Activated CD4-positive, alpha-beta T cell treated with anti-CD3 and anti-CD28 coated beads for 4 hours (primary cell): ENCODE measurements at regions not wholly inside any gene's neighbourhood (a gene's known extent, or its start where the extent isn't known, plus 50 kb on each side); places are given as distances from the start of the nearest gene placed in this dataset.
A peak's percentile ranks its signal among the peaks of the same experiment; 100 is the strongest.
"Not testable (repeated sequence)": the region's sequence is repeated elsewhere in the genome, so short reads cannot be mapped to it uniquely, and the experiment has no call there.

Source experiments
- DNase-seq, 2 donors: peaks; one replicate each; pipeline ENCODE4 v3.0.0-alpha.2; 2020

DNA sequence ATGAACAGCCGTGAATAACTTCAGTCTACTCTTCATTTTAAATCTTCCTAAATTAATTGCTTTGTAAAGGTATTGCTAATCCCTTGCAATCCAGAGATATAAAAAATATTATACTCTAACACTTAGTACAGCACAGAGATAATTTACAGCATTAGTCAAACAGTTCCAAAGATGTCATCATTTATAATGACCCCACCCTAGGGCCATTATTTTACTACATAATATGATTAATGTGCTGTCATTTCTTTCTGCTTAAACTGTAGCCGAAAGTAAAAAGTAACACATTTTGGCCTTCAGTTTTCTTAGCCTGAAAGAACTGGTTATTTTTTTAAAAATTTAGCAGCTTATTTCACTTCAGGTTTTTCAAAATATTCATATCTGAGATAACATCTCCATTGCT, 256.3 kb upstream of the RFC3 start:
- no peak for DNase-seq

DNA sequence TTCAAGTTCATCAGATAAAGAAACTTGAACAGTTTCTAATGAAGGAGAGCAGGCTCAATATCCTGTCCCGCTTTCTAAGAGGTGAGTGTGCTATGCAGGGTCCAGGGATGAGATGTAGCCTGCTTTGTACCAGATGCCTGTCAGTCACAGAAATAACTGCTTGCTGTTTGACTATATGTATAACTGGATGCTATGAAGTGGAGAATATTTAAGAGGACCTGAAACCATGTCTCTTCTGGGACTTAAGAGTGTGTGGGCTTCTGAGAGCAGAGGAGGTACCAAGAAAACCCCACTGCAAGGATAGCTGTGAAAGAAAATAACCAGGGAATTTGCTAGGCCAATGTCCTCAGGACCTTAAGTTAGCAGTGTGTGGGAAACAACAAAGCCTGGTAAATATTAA, 246.3 kb upstream of the RFC3 start:
- DNase-seq: no peak

DNA sequence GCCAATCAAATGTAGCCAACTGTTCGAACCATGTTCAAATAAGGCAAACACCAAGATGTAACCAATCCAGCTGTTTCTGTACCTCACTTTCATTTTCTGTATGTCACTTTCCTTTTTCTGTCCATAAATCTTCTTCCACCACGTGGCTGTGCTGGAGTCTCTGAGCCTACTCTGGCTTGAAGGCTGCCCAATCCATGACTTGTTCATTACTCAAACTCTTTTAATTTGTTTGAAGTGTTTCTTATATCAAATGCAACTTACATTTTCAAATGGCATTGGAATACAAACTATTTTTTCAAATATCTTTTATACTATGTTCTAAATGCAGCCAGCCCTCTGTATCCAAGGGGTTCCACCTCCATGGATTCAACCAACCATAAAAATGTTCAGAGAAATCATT, 245.6 kb upstream of the RFC3 start:
- DNase-seq: not testable (repeated sequence)

- no peak for DNase-seq
Observed at GRCh38 chr13:33575378-33575777, 242.6 kb upstream of the RFC3 start.

DNA sequence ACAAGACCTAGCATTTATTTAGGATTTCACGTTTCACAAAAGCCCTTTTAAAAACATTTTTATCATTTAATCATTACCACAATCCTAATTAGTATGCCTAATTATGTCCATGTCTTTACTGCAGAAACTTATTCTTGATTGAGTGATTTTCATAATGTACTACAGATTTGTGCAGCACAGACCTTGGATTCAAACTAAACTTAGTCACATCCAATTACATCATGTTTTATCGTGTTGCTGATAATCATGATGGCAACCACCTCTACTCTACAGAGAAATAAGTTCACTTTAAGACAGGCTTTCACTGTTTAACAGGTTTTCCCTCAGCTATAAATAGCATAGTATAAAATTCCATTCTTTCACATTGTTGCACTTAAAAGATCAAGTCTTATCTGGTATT, 240.9 kb upstream of the RFC3 start:
- DNase-seq: no peak

GRCh38 chr13:33578786-33579185, 239.2 kb upstream of the RFC3 start:
- no peak for DNase-seq

DNA sequence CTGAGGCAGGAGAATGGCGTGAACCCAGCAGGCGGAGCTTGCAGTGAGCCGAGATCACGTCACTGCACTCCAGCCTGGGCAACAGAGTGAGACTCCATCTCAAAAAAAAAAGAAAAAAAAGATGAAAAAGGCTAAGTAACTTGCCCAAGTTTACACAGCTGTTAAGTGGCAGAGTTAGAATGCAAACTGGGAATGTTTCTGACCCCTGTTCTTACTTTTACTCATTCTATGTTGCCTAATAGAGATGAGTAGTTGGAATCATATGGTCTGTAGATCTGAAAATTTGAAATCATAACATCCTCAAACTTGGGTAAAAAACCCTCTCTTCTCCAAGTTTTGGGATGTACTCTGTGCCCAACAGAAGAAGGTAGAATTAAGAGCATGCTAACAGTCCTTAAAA, 235.8 kb upstream of the RFC3 start:
- no peak for DNase-seq

- DNase-seq: no peak
Observed at GRCh38 chr13:33583398-33583797, 234.6 kb upstream of the RFC3 start.

DNA sequence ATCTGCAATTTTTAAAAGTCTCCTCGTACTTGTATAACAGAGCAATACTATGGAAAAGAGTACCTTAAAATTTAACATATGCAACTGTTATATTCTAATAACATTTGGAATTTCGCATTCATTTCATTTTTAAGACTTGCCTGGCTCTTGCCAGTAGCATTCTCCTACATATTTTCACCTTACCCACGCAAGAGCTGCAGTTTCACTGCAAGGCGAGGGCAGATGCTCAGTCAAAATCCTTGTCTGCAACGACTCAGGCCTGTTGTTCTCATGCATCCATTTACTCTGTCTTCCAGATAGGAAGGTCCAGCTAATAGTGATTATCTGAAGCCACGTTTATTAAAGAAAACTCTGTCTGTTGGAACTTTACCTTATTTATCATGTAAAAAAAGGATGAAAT, 227.0 kb upstream of the RFC3 start:
- DNase-seq: no peak

DNA sequence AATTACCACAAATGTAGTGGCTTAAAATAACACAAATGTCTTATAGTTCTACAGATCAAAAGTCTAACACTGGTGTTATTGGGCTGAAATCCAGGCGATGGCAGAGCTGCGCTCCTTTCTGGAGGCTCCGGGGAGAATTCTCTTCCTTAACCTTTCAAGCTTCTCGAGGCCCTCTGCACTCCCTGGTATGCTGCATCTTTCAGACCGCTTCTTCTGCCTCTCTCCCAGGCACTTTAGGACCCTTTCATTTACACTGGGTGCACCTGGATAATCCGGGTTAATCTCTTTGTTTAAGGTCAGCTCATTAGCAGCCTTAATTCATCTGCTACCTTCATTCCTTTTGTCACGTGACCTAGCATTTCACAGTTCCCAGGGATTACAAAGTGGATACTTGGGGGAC, 211.3 kb upstream of the RFC3 start:
- DNase-seq: no peak

DNA sequence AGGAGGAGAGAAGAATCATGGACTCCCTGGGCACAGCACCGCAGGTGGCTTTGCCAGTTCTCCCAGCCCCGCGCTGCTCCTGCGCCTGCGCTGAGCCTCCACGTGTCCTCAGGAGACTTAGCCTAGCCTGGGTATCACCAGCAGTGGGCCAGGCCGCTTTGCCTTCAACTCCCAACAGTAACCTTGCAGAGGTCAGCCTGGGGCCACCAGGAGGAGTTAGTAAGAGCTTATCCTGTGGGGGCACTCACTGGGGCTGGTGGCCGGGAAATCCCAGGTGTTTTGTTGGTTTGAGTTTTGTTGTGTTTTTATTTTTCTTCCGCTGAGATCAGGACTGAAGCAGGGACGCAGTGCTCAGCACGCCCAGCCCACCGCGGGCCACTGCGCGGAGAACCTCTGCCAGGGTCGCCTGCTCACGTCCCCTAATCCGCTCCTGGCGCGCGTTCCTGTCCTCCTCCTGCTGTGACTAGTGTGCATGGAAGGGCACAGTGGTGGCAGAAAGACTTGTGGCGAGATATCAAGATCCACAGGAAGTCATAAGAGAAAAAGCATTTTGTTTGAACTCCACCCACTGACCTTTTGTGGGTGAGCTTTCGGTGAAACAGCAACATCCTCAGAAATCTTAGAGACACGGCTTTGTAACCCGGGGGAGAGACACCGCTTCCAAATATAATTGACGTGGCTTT, 207.4 kb upstream of the RFC3 start:
- DNase-seq: peak; percentile 42 to 56

GRCh38 chr13:33611121-33611805, 206.7 kb upstream of the RFC3 start:
- DNase-seq: no peak

- no peak for DNase-seq
Observed at GRCh38 chr13:33612641-33613638, 205.0 kb upstream of the RFC3 start.

DNA sequence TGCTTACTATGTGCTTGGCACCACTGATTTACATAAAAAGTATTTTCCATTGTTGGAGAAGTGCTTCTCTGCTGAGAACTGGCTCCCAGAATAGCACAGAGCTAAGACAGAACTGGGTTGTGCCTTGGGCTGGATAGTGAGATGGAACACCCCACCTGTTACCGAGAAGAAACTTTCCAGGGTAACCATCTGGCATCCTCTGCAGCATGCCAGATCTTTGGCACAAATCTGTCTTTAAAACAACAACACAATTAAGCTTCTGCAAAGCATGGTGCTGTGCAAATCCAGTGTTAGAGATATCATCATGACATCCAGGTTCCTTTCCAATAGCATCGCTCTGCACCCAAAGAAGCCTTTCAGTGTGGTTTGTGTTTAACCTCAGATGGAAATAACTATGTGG, 202.5 kb upstream of the RFC3 start:
- no peak for DNase-seq

DNA sequence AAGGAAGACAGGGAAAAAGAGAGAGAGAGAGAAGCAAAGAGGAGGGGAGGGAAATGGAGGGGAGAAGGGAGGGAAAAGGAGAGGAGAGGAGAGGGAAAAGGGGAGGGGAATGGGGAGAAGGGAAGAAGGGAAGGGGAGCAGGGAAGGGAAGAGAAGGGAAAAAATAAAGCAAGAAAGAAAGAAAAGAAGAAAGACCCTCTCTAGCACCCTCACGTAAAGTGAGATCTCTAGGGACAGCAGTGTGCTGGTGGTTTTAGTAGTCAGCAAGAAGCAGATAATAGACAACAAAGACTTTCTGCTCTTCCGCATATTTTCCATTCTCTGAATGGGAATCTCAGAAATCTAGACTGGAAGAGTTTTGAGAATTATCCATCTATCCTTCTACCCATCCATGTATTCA, 201.8 kb upstream of the RFC3 start:
- DNase-seq: no peak

- no peak for DNase-seq
Observed at GRCh38 chr13:33617055-33617454, 200.9 kb upstream of the RFC3 start.

- no peak for DNase-seq
Observed at GRCh38 chr13:33624253-33624652, 193.7 kb upstream of the RFC3 start.

DNA sequence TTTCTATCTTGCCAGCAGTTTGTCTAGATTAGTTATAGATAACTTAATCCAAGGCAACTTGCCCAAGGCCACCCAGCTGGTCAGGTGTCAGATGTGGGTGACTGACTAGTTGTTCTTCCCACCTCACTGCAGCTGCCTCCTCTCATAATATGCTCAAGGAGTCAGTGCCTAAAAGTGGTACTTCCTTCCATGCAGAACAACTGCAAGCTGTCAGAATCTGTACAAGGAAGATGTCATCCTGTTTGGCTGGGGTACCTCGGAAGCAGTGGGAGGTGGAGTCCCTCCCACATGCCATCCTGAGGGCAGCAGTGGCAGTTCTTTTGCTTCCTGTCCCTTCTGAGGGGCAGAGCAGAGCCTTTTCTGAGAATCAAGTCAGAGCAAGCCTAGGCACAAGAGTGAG, 193.2 kb upstream of the RFC3 start:
- no peak for DNase-seq

GRCh38 chr13:33626407-33626806, 191.5 kb upstream of the RFC3 start:
- DNase-seq: no peak

DNA sequence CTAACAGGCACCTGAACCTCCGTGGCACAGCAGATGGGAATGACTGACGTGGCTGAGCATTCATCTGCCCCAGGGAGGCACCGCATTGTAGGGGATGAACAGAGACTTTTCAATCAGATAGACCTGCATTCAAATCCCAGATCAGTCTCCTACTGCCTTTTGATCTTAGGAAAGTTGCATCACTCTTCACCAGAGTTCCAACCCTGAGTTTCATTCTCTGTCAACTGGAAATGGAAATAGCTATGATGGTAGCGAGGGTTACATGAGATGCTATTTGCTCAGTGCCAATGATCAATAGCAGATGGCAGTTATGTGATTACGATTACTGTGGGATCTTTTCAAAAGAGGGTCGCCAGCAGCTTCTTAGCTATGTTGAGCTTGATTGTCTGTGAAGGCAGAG, 189.3 kb upstream of the RFC3 start:
- DNase-seq: no peak

DNA sequence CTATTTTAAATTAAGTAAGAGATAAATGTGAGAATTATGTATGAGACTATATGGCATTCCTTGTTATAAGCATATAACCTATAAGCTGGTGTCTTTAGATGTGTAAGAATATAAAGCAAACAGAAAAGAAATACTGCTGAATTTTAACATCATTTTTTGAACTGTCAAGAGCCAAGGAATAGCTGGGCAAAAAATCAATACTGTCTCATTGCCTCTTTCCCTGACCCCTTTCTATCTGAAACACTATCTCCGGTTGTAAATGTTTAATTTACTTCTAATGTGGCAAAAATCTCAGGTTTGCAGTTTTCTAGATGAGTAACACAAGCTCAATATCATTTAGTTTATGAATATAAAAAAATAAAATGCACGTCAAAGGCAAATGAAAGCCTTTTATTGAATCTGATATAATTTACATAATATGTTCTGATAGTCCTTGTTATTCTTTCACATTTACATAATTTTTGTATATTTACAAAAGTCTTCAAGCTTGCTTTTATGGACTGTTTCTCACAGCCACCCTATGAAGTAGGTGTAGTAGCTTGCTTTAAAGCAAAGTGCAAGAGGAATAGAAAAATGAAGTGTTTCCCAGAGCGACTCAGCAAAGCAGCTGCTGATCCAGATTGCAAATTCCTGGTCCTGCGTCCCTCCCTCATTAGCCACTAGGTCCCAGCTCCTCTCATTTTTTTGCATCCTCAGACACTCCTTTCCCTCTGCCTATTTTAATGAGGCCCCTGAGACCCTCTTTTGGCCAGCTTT, 188.2 kb upstream of the RFC3 start:
- DNase-seq: no peak

DNA sequence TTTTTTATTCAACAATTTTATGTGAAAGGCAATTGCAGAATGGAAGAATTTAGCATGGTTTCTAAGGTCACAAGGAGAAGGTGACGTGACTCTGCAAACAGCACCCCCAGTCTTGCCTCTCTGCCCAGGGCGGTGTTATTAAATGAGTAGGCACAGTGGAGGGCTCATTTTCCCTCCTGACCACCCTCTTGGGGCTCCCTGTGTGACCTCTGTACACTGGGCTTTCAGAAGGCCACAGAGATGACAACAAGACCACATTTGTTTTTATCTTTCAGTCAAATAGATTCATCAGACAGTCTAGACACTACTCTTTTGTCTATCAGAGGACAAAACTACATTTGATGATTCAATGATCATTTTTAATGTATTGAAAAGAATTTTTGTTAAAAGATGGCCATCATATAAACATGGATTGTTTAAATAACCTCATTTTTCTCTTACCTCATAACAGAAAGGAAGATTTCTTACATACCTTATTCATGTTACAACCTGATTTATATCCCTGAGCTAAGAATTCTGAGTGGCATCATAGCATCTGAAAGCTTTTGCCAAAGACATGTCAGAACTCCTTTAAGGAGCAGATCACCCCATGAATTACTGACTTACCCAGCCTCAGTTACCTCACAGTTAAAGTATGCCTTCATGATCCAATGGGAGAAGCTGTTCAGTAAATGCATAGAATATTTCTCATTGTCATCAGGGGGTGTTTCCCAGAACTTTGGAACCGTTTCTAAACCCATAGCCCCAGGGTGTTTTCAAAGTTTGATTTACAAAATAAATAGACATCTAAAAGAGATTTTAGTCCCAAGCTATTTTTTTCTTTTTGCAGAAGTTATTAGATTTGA, 184.0 kb upstream of the RFC3 start:
- no peak for DNase-seq
